SK-N-SH (cell line): ENCODE measurements at regions not wholly inside any gene's neighbourhood (a gene's known extent, or its start where the extent isn't known, plus 50 kb on each side); places are given as distances from the start of the nearest gene placed in this dataset.

Experiments used
- CTCF ChIA-PET: fragments of 300-600, 350-600 bp; formaldehyde crosslinking; extraction: SDS; loops from one replicate; lab custom pipeline; 2021; lab: Yijun Ruan, JAX
- POLR2A ChIA-PET: fragments of 350-600 bp; sonication (Branson Sonifier 250); formaldehyde crosslinking; extraction: SDS; loops from one replicate; lab custom pipeline; 2020; ENCODE audit warnings: antibody characterized with exemption, inconsistent platforms; lab: Yijun Ruan, JAX
- DNase-seq: peaks from one replicate; pipeline ENCODE4 v3.0.0; 2012
- H2AFZ ChIP-seq: fragments of 200-600 bp; sonication (generic); 2 replicates; pipeline ENCODE4 v1.8.1; 2016; ENCODE audit warnings: antibody characterized with exemption, mild to moderate bottlenecking, low read depth
- H3F3A ChIP-seq: fragments of 200-600 bp; sonication (generic); replicated peaks from 2 replicates; pipeline ENCODE3; 2016; ENCODE audit warnings: antibody characterized with exemption, mild to moderate bottlenecking; ENCODE audit not compliant: insufficient read depth
- H3K27ac ChIP-seq, 2 experiments: fragments of 200-500 bp in 1 of 2; fragments of 200-600 bp in 1 of 2; sonication (Bioruptor generic) in 1 of 2; sonication (generic), shearing (Covaris generic) in 1 of 2; 2 replicates each; pipeline versions ENCODE4 v1.5.1 to v1.6.1; 2014 to 2016; ENCODE audit warnings: low read depth in 2 of 2, inconsistent platforms in 1 of 2, low read length in 1 of 2, mild to moderate bottlenecking in 1 of 2, mixed read lengths in 1 of 2
- H3K27me3 ChIP-seq: fragments of 200-600 bp; sonication (generic), shearing (Covaris generic); 2 replicates; pipeline ENCODE4 v1.6.1; 2016; ENCODE audit warnings: mixed run types; ENCODE audit not compliant: insufficient read depth
- H3K36me3 ChIP-seq, 2 experiments: fragments of 200-500 bp in 1 of 2; fragments of 200-600 bp in 1 of 2; sonication (Bioruptor generic) in 1 of 2; sonication (generic) in 1 of 2; replicated peaks in 1 of 2; 2 replicates each; pipeline versions ENCODE3 to v1.5.1; 2014 to 2016; ENCODE audit warnings: low read length in 1 of 2, mild to moderate bottlenecking in 1 of 2; ENCODE audit not compliant: insufficient read depth in 2 of 2, control insufficient read depth in 1 of 2
- H3K4me1 ChIP-seq, 2 experiments: fragments of 200-500 bp in 1 of 2; fragments of 200-600 bp in 1 of 2; sonication (Bioruptor generic) in 1 of 2; sonication (generic), shearing (Covaris generic) in 1 of 2; 2 replicates each; pipeline versions ENCODE4 v1.5.1 to v1.6.1; 2014 to 2016; ENCODE audit warnings: low read depth in 1 of 2, low read length in 1 of 2, mixed run types in 1 of 2; ENCODE audit not compliant: insufficient read depth in 2 of 2, control insufficient read depth in 1 of 2
- H3K4me2 ChIP-seq: fragments of 200-600 bp; sonication (generic), shearing (Covaris generic); 2 replicates; pipeline ENCODE4 v1.6.1; 2017; ENCODE audit warnings: mixed run types
- H3K4me3 ChIP-seq, 2 experiments: fragments of 200-500 bp in 1 of 2; fragments of 200-600 bp in 1 of 2; sonication (Bioruptor generic) in 1 of 2; sonication (generic), shearing (Covaris generic) in 1 of 2; 2 replicates each; pipeline versions ENCODE4 v1.5.1 to v1.8.1; 2014 to 2016; ENCODE audit warnings: low read depth in 2 of 2, inconsistent platforms in 1 of 2, low read length in 1 of 2, mild to moderate bottlenecking in 1 of 2, mixed read lengths in 1 of 2, moderate library complexity in 1 of 2
- H3K79me2 ChIP-seq: fragments of 200-600 bp; sonication (generic); 2 replicates; pipeline ENCODE4 v1.8.1; 2017; ENCODE audit warnings: mild to moderate bottlenecking; ENCODE audit not compliant: insufficient read depth
- H3K9ac ChIP-seq: fragments of 200-600 bp; sonication (generic); 2 replicates; pipeline ENCODE4 v1.6.1; 2017; ENCODE audit warnings: mixed run types
- H3K9me2 ChIP-seq: fragments of 200-600 bp; sonication (generic); 2 replicates; pipeline ENCODE4 v1.6.1; 2017; ENCODE audit warnings: mixed run types
- H3K9me3 ChIP-seq: fragments of 200-600 bp; sonication (generic); 2 replicates; pipeline ENCODE4 v1.6.1; 2017; ENCODE audit warnings: mixed run types, mild to moderate bottlenecking, moderate library complexity
- H4K20me1 ChIP-seq: fragments of 200-600 bp; sonication (generic); 2 replicates; pipeline ENCODE4 v1.6.1; 2017; ENCODE audit warnings: mild to moderate bottlenecking, mixed run types; ENCODE audit not compliant: insufficient read depth
- ELF1 ChIP-seq: IDR thresholded peaks from 2 replicates; pipeline ENCODE4 v1.4.0; 2012
- GATA2 ChIP-seq: sonication (generic); formaldehyde crosslinking; IDR thresholded peaks from 2 replicates; pipeline ENCODE4 v1.5.0; 2020; ENCODE audit warnings: mild to moderate bottlenecking, missing genetic modification reagents
- IRF3 ChIP-seq: fragments of 150-350 bp; IDR thresholded peaks from 2 replicates; pipeline ENCODE4 v1.6.1; 2016; ENCODE audit warnings: mild to moderate bottlenecking, low read depth, low read length
- NFIC ChIP-seq: IDR thresholded peaks from 2 replicates; pipeline ENCODE4 v1.4.0; 2012; ENCODE audit warnings: borderline replicate concordance
- NRF1 ChIP-seq: IDR thresholded peaks from 2 replicates; pipeline ENCODE4 v1.6.1; 2012; ENCODE audit warnings: low read depth, mild to moderate bottlenecking, low read length
- PBX3 ChIP-seq: IDR thresholded peaks from 2 replicates; pipeline ENCODE4; 2012
- RAD21 ChIP-seq: IDR thresholded peaks from 2 replicates; pipeline ENCODE4 v1.6.1; 2012; ENCODE audit warnings: mild to moderate bottlenecking, low read length
- TAF1 ChIP-seq: IDR thresholded peaks from 2 replicates; pipeline ENCODE4 v1.6.1; 2012; ENCODE audit warnings: low read depth, mild to moderate bottlenecking, low read length, moderate library complexity, borderline replicate concordance
- TEAD4 ChIP-seq: IDR thresholded peaks from 2 replicates; pipeline ENCODE4 v1.4.0; 2012; ENCODE audit warnings: mild to moderate bottlenecking, borderline replicate concordance; ENCODE audit not compliant: insufficient read depth
- YY1 ChIP-seq: IDR thresholded peaks from 2 replicates; pipeline ENCODE4 v1.4.0; 2012; ENCODE audit warnings: low read depth, mild to moderate bottlenecking
- ZBTB33 ChIP-seq: IDR thresholded peaks from 2 replicates; pipeline ENCODE4 v1.4.0; 2012; ENCODE audit warnings: low read depth, borderline replicate concordance
- WGBS: methylation state at CpG from one replicate; pipeline ENCODE4 v1.1.6; 2017; ENCODE audit warnings: low lambda C conversion rate; 5-methylcytosine and 5-hydroxymethylcytosine counted together
- TF ChIP-seq, protein P1 (sequence below): IDR thresholded peaks from 2 replicates; pipeline ENCODE4 v1.4.0; 2012; ENCODE audit warnings: low read depth, borderline replicate concordance
- TF ChIP-seq, protein P2 (sequence below): IDR thresholded peaks from 2 replicates; pipeline ENCODE4 v1.6.1; 2012; ENCODE audit warnings: mild to moderate bottlenecking, low read depth, low read length, moderate library complexity
- TF ChIP-seq, protein P3 (sequence below): fragments of 150-350 bp; IDR thresholded peaks from 2 replicates; pipeline ENCODE4 v1.6.1; 2017; ENCODE audit warnings: antibody characterized with exemption, low read length, low read depth, borderline replicate concordance

DNA sequence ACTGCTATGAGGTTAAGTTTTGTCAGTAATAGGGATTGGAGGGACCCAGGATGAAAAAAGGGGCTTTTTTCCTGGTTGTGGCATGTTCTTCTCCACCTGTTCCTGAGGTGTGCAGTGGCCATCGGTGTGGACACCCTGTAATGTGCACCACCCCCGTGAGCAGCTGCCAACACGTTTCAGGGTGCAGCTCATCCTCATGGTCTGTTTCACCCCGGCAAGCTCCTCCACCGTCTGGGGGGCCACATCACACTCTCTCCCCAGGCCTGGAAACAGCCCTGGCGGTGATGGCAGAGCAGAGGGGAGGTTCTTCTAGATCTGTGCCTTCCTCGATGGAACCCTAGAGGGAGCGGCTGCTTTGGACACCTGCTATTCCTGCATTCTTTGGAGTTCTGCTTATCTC, 435.4 kb downstream of the MATN1 start:
- Histone ChIP-seq H3K9me3 (no peaks in the 10 kb centered on the region), H3K27ac (no peak overlapping the region), H3F3A (no peaks in the 10 kb centered on the region), H3K4me3 (no peak overlapping the region), H3K4me1 (peaks cover 0 to 11% of the 10 kb centered on the region in 2 experiments; a peak in 2 of 4 replicates), H3K79me2 (no peaks in the 10 kb centered on the region), H3K9me2 (no peaks in the 10 kb centered on the region), H2AFZ (no peak overlapping the region), H4K20me1 (no peaks in the 10 kb centered on the region), H3K4me2 (no peak overlapping the region), H3K27me3 (no peaks in the 10 kb centered on the region), H3K9ac (no peak overlapping the region), H3K36me3 (no peaks in the 10 kb centered on the region)
- TF ChIP-seq, protein P1, sequence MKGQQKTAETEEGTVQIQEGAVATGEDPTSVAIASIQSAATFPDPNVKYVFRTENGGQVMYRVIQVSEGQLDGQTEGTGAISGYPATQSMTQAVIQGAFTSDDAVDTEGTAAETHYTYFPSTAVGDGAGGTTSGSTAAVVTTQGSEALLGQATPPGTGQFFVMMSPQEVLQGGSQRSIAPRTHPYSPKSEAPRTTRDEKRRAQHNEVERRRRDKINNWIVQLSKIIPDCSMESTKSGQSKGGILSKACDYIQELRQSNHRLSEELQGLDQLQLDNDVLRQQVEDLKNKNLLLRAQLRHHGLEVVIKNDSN: no peak
- no peak for TF ChIP-seq ELF1
- TF ChIP-seq, protein P2, sequence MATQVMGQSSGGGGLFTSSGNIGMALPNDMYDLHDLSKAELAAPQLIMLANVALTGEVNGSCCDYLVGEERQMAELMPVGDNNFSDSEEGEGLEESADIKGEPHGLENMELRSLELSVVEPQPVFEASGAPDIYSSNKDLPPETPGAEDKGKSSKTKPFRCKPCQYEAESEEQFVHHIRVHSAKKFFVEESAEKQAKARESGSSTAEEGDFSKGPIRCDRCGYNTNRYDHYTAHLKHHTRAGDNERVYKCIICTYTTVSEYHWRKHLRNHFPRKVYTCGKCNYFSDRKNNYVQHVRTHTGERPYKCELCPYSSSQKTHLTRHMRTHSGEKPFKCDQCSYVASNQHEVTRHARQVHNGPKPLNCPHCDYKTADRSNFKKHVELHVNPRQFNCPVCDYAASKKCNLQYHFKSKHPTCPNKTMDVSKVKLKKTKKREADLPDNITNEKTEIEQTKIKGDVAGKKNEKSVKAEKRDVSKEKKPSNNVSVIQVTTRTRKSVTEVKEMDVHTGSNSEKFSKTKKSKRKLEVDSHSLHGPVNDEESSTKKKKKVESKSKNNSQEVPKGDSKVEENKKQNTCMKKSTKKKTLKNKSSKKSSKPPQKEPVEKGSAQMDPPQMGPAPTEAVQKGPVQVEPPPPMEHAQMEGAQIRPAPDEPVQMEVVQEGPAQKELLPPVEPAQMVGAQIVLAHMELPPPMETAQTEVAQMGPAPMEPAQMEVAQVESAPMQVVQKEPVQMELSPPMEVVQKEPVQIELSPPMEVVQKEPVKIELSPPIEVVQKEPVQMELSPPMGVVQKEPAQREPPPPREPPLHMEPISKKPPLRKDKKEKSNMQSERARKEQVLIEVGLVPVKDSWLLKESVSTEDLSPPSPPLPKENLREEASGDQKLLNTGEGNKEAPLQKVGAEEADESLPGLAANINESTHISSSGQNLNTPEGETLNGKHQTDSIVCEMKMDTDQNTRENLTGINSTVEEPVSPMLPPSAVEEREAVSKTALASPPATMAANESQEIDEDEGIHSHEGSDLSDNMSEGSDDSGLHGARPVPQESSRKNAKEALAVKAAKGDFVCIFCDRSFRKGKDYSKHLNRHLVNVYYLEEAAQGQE: no peak
- no peak for DNase-seq
- WGBS: 21% methylated on average over 5 of the region's 8 CpGs
- ChIA-PET CTCF (interaction anchor here (0.7 to 3.1 kb wide), 2 partner anchors 48 to 92 kb away, joined by 3 to 11 read pairs; no protein-coding TSS in a partner anchor), POLR2A (no interaction called here)

DNA sequence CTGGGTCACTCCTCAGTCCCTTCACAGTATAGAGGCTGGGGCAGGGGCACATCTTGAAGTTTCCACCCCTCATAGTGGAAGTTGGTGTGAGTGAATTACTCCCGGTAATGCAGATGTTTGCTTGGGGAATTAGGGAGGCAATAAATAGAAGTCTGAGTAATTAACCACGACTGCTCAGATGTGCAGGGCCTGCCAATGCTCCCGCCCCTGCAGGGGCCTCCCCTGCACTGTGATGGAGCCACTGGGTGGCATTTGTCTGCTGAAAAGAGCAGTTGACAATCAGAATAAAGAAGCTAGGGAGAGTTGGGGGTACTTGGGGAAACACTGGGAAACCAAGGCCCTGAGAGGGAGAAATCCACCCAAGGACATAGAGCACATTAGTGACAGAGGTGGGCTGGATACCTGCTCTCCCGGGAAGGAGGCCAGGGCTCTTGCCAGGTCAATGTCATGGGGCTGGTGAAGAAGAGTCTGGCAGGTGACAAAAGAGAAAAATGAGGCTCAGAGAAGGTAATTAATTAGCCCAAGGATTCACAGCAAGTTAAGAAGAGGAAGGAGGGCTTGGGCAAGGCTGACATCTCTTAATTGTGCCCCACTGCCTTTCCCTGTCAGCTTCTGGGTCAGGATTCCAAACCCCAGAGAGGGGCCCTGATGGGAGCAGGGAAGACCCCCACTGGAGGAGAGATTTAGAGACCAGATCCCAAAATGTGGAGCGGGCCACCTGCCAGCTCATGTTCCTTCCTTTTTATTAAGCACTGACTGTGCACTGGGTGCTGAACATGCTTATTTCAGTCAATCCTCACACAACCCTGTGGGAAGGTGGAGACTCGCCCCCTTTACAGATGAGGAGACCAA, 436.2 kb downstream of the MATN1 start:
- Histone ChIP-seq H2AFZ (no peak overlapping the region), H3K9me3 (no peaks in the 10 kb centered on the region), H3F3A (no peaks in the 10 kb centered on the region), H3K9ac (no peak overlapping the region), H3K27me3 (no peaks in the 10 kb centered on the region), H3K79me2 (no peaks in the 10 kb centered on the region), H3K4me3 (no peak overlapping the region), H4K20me1 (no peaks in the 10 kb centered on the region), H3K4me2 (no peak overlapping the region), H3K27ac (no peak overlapping the region), H3K36me3 (no peaks in the 10 kb centered on the region), H3K4me1 (peaks cover 0 to 11% of the 10 kb centered on the region in 2 experiments; a peak in 2 of 4 replicates), H3K9me2 (no peaks in the 10 kb centered on the region)
- ChIA-PET CTCF (interaction anchor here (3.1 kb wide), 1 partner anchor 93 kb away, joined by 11 read pairs; no protein-coding TSS in a partner anchor), POLR2A (interaction anchor here (0.8 kb wide), 1 partner anchor 93 kb away, joined by 3 read pairs; no protein-coding TSS in a partner anchor)
- 16% methylated on average over 6 of the region's 6 CpGs for WGBS
- DNase-seq: no peak
- TF ChIP-seq NRF1 (no peak), TEAD4 (no peak), GATA2 (CRISPR knock-in tag) (no peak), TAF1 (no peak), YY1 (no peak), RAD21 (no peak), IRF3 (no peak), NFIC (no peak), PBX3 (no peak), ZBTB33 (no peak)
- TF ChIP-seq, protein P3, sequence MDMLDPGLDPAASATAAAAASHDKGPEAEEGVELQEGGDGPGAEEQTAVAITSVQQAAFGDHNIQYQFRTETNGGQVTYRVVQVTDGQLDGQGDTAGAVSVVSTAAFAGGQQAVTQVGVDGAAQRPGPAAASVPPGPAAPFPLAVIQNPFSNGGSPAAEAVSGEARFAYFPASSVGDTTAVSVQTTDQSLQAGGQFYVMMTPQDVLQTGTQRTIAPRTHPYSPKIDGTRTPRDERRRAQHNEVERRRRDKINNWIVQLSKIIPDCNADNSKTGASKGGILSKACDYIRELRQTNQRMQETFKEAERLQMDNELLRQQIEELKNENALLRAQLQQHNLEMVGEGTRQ: no peak
- TF ChIP-seq, protein P1: no peak
